GM10266 (cell line): ENCODE measurements at regions not wholly inside any gene's neighbourhood (a gene's known extent, or its start where the extent isn't known, plus 50 kb on each side); places are given as distances from the start of the nearest gene placed in this dataset.

Source experiments
- DNase-seq: peaks from one replicate; pipeline ENCODE4 v3.0.0; 2012; ENCODE audit errors: extremely low spot score
- CTCF ChIP-seq: IDR thresholded peaks from 2 replicates; pipeline ENCODE4 v1.5.1; 2012; ENCODE audit warnings: mild to moderate bottlenecking, low read depth; ENCODE audit not compliant: control insufficient read depth, insufficient read depth; ENCODE audit errors: missing control alignments

GRCh38 chr9:79026316-79026715 lies 545.4 kb upstream of the TLE4 start:
- no peak for DNase-seq
- TF ChIP-seq CTCF = no peak

- DNase-seq = no peak
- no peak for TF ChIP-seq CTCF
These were observed 543.7 kb upstream of the TLE4 start for GRCh38 chr9:79028101-79028500.

GRCh38 chr9:79034583-79034982 lies 537.2 kb upstream of the TLE4 start:
- no peak for TF ChIP-seq CTCF
- DNase-seq = no peak

- no peak for DNase-seq
- TF ChIP-seq CTCF = no peak
These were observed 534.4 kb upstream of the TLE4 start for GRCh38 chr9:79037338-79037737.

- TF ChIP-seq CTCF = no peak
- no peak for DNase-seq
These were observed 531.1 kb upstream of the TLE4 start for GRCh38 chr9:79040671-79041070.

GRCh38 chr9:79041266-79041665 lies 530.5 kb upstream of the TLE4 start:
- DNase-seq = no peak
- no peak for TF ChIP-seq CTCF

GRCh38 chr9:79043916-79044315 lies 527.8 kb upstream of the TLE4 start:
- TF ChIP-seq CTCF = no peak
- DNase-seq = no peak
